Activated naive CD4-positive, alpha-beta T cell treated with anti-CD3 and anti-CD28 coated beads, Interleukin-2, amount 50 U/mL, for 72 hours (primary cell): ENCODE measurements at regions not wholly inside any gene's neighbourhood (a gene's known extent, or its start where the extent isn't known, plus 50 kb on each side); places are given as distances from the start of the nearest gene placed in this dataset.
"Not testable (repeated sequence)": the region's sequence is repeated elsewhere in the genome, so short reads cannot be mapped to it uniquely, and the experiment has no call there.

Experiments used
- ATAC-seq, 2 donors: fragments of 150-1000 bp; cut with Tn5 transposase; 2 replicates each; pipeline ENCODE4 v1.10.0; 2021; ENCODE audit warnings: mild to moderate bottlenecking in 2 of 2, moderate library complexity in 2 of 2
- DNase-seq, 2 donors: peaks; one replicate each; pipeline ENCODE4 v3.0.0; 2021 to 2022; ENCODE audit warnings: low spot score in 2 of 2
- H3K27ac Mint-ChIP-seq, 2 donors: one replicate each; pipeline ENCODE4 v1.8.0; 2022; ENCODE audit warnings: mild to moderate bottlenecking in 2 of 2, mixed read lengths in 2 of 2
- H3K36me3 Mint-ChIP-seq, 2 donors: one replicate each; pipeline ENCODE4 v1.8.0; 2022; ENCODE audit warnings: mixed read lengths in 2 of 2
- H3K9me3 Mint-ChIP-seq, 2 donors: one replicate each; pipeline ENCODE4 v1.8.0; 2022; ENCODE audit warnings: mixed read lengths in 2 of 2

- DNase-seq (no peak), ATAC-seq (no peak)
- Mint-ChIP-seq H3K36me3 (no peaks in the 10 kb centered on the region), H3K27ac (no peak overlapping the region), H3K9me3 (no peaks in the 10 kb centered on the region)
Observed at GRCh38 chr9:21615446-21615845, 133.3 kb upstream of the IFNE start.

- Mint-ChIP-seq H3K36me3 (no peaks in the 10 kb centered on the region), H3K27ac (no peak overlapping the region), H3K9me3 (peaks cover 0 to under 1% of the 10 kb centered on the region in 2 donors)
- DNase-seq (no peak), ATAC-seq (peak in 1 of 2 donors; percentile 30)
Observed at GRCh38 chr9:21616082-21616778, 134.1 kb upstream of the IFNE start.

GRCh38 chr9:21624675-21625644 lies 142.8 kb upstream of the IFNE start:
- H3K9me3 Mint-ChIP-seq = peaks cover 12 to 31% of the 10 kb centered on the region in 2 donors
- ATAC-seq (peak; percentile 59 to 89), DNase-seq (no peak)
- peak overlapping the region in 1 of 2 donors; percentile 12 for H3K27ac Mint-ChIP-seq
- peaks cover 24 to 25% of the 10 kb centered on the region in 2 donors for H3K36me3 Mint-ChIP-seq

- Mint-ChIP-seq H3K9me3 (peaks cover 12 to 37% of the 10 kb centered on the region in 2 donors), H3K36me3 (peaks cover 27 to 29% of the 10 kb centered on the region in 2 donors), H3K27ac (no peak overlapping the region)
- ATAC-seq (peak; percentile 11 to 52), DNase-seq (no peak)
Observed at GRCh38 chr9:21626493-21626892, 144.4 kb upstream of the IFNE start.

GRCh38 chr9:21628954-21629353 lies 146.8 kb upstream of the IFNE start:
- H3K27ac Mint-ChIP-seq, DNase-seq, ATAC-seq: not testable (repeated sequence)
- Mint-ChIP-seq H3K36me3 (peaks cover 22 to 23% of the 10 kb centered on the region in 2 donors), H3K9me3 (peaks cover 12 to 29% of the 10 kb centered on the region in 2 donors)

GRCh38 chr9:21634951-21635350 lies 152.8 kb upstream of the IFNE start:
- DNase-seq (no peak), ATAC-seq (no peak)
- no peak overlapping the region for H3K27ac Mint-ChIP-seq
- H3K36me3 Mint-ChIP-seq = peaks cover 3 to 4% of the 10 kb centered on the region in 2 donors
- H3K9me3 Mint-ChIP-seq = peaks cover 0 to 12% of the 10 kb centered on the region in 2 donors

- H3K27ac Mint-ChIP-seq = no peak overlapping the region
- ATAC-seq (no peak), DNase-seq (no peak)
- H3K9me3 Mint-ChIP-seq = peaks cover 0 to 18% of the 10 kb centered on the region in 2 donors
- H3K36me3 Mint-ChIP-seq = peaks cover 0 to 10% of the 10 kb centered on the region in 2 donors
Observed at GRCh38 chr9:21638104-21638503, 156.0 kb upstream of the IFNE start.

GRCh38 chr9:21653091-21653490 lies 149.3 kb upstream of the MTAP start:
- Mint-ChIP-seq H3K9me3 (peaks cover 16 to 23% of the 10 kb centered on the region in 2 donors), H3K27ac (no peak overlapping the region), H3K36me3 (peaks cover 24 to 25% of the 10 kb centered on the region in 2 donors)
- ATAC-seq (no peak), DNase-seq (no peak)

- Mint-ChIP-seq H3K36me3 (peaks cover 19 to 20% of the 10 kb centered on the region in 2 donors), H3K27ac (no peak overlapping the region), H3K9me3 (peaks cover 12 to 19% of the 10 kb centered on the region in 2 donors)
- DNase-seq (no peak), ATAC-seq (no peak)
Observed at GRCh38 chr9:21653589-21653988, 148.8 kb upstream of the MTAP start.

GRCh38 chr9:21656776-21657674 lies 145.4 kb upstream of the MTAP start:
- DNase-seq = no peak
- H3K36me3 Mint-ChIP-seq = no peaks in the 10 kb centered on the region
- ATAC-seq = no peak
- peaks cover 0 to 5% of the 10 kb centered on the region in 2 donors for H3K9me3 Mint-ChIP-seq
- H3K27ac Mint-ChIP-seq = no peak overlapping the region

- H3K36me3 Mint-ChIP-seq = no peaks in the 10 kb centered on the region
- no peak overlapping the region for H3K27ac Mint-ChIP-seq
Observed at GRCh38 chr9:21657966-21658667, 144.3 kb upstream of the MTAP start.

GRCh38 chr9:21660976-21661375 lies 141.5 kb upstream of the MTAP start:
- Mint-ChIP-seq H3K27ac (no peak overlapping the region), H3K36me3 (no peaks in the 10 kb centered on the region), H3K9me3 (peaks cover 0 to 6% of the 10 kb centered on the region in 2 donors)
- ATAC-seq (no peak), DNase-seq (no peak)

More at GRCh38 chr9:21657966-21658667, 144.3 kb upstream of the MTAP start:
- DNase-seq (no peak), ATAC-seq (no peak)
- peaks cover 0 to 5% of the 10 kb centered on the region in 2 donors for H3K9me3 Mint-ChIP-seq

GRCh38 chr9:21661626-21662025 lies 140.8 kb upstream of the MTAP start:
- Mint-ChIP-seq H3K36me3 (no peaks in the 10 kb centered on the region), H3K9me3 (peaks cover 0 to 6% of the 10 kb centered on the region in 2 donors), H3K27ac (no peak overlapping the region)
- DNase-seq = no peak
- ATAC-seq = no peak

- H3K27ac Mint-ChIP-seq = no peak overlapping the region
- DNase-seq (no peak), ATAC-seq (no peak)
- peaks cover 0 to 6% of the 10 kb centered on the region in 2 donors for H3K36me3 Mint-ChIP-seq
- H3K9me3 Mint-ChIP-seq = peaks cover 5 to 6% of the 10 kb centered on the region in 2 donors
Observed at GRCh38 chr9:21668516-21668915, 133.9 kb upstream of the MTAP start.

GRCh38 chr9:21669701-21670100 lies 132.7 kb upstream of the MTAP start:
- ATAC-seq (no peak), DNase-seq (no peak)
- Mint-ChIP-seq H3K36me3 (peaks cover 0 to 6% of the 10 kb centered on the region in 2 donors), H3K27ac (no peak overlapping the region), H3K9me3 (peaks cover 0 to 5% of the 10 kb centered on the region in 2 donors)

- peaks cover 0 to 5% of the 10 kb centered on the region in 2 donors for H3K9me3 Mint-ChIP-seq
- peak; percentile 96 to 98 for ATAC-seq
- peaks cover 0 to 6% of the 10 kb centered on the region in 2 donors for H3K36me3 Mint-ChIP-seq
- no peak overlapping the region for H3K27ac Mint-ChIP-seq
- no peak for DNase-seq
Observed at GRCh38 chr9:21670374-21670773, 132.1 kb upstream of the MTAP start.
